ACHN (cell line): ENCODE measurements at regions not wholly inside any gene's neighbourhood (a gene's known extent, or its start where the extent isn't known, plus 50 kb on each side); places are given as distances from the start of the nearest gene placed in this dataset.
A peak's percentile ranks its signal among the peaks of the same experiment; 100 is the strongest.

Source experiments
- DNase-seq: peaks from one replicate; pipeline ENCODE4 v3.0.0-alpha.2; 2015
- in situ Hi-C: cut with HindIII; loops from 2 replicates; pipeline ENCODE4 v1.10.0; 2017; ENCODE audit warnings: low sequenced_read_pairs, low pct_ligation_motif_present, low pct_unique_long_range_greater_than_20kb

DNA sequence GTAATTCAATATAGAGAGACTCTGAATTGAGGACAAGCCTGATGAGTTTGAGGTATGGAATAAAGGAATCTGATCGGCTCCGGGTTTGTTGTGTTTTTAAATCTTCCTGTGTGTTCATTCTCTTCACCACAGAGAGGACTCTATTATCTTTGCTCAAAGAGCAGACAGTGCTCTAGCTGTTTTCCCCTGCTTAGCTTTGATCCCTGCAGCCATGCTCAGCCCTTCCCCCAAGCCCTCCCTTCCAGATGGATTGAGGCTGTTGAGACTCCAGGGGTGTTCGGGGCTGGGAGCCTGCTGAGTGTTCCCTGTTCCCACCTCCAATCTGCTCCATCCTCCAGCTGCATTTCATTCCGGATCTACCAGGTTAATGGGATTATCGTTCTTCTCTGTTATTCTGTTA is 74.2 kb upstream of the CXADR start:
- no peak for DNase-seq
- in situ Hi-C loops: no loop called here

GRCh38 chr21:17440969-17441368 is 71.9 kb upstream of the CXADR start:
- in situ Hi-C loops: no loop called here
- DNase-seq: no peak

GRCh38 chr21:17441370-17441769 is 71.5 kb upstream of the CXADR start:
- no peak for DNase-seq
- in situ Hi-C loops: no loop called here

DNA sequence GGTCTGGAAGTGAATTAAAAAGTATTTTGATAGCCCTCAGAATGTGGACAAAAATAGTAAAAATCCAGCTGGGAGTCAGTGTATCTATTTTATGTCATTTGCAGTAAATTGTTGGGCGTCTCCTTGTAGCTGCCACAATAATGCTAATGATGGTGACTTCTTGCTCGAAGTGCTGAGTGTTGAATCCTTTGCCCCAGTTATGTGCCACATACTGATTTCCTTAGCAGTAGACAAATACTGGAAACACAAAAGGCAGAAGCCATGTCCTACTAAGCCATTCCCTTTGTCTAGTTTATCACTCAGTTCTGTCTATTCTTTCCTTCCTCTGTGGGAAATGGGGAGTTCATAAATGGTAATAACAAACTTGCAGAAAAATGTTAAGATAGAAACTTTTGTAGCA is 70.7 kb upstream of the CXADR start:
- DNase-seq: no peak
- in situ Hi-C loops: no loop called here

DNA sequence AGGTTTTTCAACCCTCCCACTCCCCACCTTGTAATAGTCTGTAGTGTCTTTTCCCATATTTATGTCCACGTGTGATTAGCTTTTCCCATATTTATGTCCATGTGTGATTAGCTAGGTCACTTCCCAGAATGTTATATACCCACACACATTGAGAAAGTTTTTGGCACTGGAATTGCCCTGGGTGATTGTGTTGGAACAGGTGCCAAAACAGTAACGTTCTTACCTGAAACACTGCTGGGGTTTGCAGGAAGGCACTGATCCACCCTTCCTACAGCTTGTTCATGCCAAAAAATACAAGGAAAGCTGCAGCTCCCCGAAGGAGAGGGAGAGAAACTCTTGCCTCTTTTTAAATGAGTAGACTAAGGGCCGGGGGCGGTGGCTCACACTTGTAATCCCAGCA is 68.0 kb upstream of the CXADR start:
- in situ Hi-C loops: no loop called here
- no peak for DNase-seq

DNA sequence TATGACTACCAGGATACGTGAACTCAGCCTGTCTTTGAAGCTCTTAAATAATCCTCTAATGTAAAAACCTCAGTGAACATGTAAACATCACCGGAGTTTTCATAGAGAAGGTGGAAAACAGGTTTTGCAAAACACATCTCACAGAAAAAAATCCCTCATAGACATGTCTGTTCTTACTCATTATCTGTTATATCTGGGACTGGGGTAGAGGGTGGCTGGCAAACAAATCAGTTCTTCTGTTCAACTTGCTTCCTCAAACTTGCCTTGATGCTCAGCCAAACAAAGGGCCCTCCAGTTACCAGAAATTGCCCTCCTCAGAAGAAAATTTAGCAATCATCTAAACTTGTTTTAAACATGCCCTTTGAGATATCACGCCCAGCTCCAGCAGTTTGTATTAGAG is 66.1 kb upstream of the CXADR start:
- in situ Hi-C loops: no loop called here
- no peak for DNase-seq

DNA sequence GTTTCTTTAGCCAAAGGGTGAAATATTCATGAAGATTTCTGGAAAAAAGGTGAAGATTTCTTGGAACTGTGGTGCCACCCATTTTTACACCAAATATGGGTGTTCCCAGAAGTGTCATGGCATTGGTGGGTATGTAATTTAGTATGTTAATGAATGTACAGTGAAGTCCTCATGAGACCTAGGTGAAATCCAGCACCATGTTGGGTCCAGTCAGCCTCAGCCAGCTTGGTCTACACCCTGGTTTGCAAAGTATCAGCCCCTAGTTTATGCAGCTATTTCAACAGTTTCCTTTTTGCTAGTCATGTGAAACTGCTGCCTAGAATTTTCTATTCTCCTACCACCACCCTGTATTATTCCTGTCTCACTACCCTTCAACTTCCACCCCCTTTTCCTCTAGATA is 63.1 kb upstream of the CXADR start:
- no peak for DNase-seq
- in situ Hi-C loops: no loop called here

- no peak for DNase-seq
- in situ Hi-C loops: no loop called here
Measured at GRCh38 chr21:17451364-17451891, 61.4 kb upstream of the CXADR start.

DNA sequence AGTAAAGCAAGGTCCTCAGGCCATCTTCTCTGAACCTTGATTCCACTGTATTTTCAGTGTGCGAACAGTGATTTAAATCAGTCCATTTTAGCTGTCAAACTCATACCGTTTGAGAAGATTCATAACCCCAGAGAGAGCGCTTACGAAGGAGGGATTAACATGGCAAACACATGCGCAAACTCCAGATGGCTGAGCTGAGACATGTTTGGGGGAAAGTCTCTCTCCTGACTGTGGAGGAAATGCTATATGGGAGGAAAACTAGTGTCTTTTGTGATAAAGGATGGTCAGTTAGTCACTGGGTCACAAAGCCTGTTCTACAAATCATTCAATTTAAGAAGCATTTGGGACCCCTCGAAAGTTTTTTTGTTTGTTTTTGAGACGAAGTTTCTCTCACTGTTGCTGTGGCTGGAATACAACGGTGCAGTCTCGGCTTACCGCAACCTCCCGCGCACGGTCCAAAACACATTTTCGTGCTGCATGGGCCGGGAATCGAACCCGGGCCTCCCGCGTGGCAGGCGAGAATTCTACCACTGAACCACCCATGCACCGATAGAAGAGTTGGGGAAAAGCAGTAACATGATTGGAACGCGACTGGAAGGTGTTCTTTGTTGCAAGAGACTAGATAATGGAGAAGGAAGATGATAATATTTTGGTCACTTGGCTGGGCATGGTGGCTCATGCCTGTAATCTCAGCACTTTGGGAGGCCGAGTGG is 58.4 kb upstream of the CXADR start:
- in situ Hi-C loops: no loop called here

GRCh38 chr21:17455028-17455353 is 57.9 kb upstream of the CXADR start:
- in situ Hi-C loops: no loop called here

More for the DNA sequence above, 58.4 kb upstream of the CXADR start:
- peak; percentile 73 for DNase-seq

DNA sequence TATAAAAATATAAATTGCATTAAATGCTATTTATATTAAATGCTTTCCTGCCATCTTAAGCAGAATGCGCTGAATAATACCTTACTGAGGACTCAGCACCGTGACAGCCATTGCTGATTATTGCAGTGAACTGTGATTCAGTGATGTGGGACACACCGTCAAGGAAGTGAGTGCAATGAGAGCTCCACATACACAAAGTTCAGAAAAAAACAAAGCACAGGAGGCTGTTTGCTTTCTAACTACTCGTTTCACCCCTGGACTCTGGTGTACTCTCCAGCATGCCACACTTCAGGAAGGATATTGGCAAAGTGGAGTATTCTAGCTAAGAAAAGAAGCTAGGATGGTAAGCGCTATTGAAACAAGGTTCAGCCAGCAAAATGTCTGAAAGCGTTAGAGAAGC is 57.4 kb upstream of the CXADR start:
- DNase-seq: no peak
- in situ Hi-C loops: no loop called here

More at GRCh38 chr21:17455028-17455353, 57.9 kb upstream of the CXADR start:
- no peak for DNase-seq

- in situ Hi-C loops: no loop called here
- no peak for DNase-seq
Measured at GRCh38 chr21:17458279-17458678, 54.6 kb upstream of the CXADR start.

DNA sequence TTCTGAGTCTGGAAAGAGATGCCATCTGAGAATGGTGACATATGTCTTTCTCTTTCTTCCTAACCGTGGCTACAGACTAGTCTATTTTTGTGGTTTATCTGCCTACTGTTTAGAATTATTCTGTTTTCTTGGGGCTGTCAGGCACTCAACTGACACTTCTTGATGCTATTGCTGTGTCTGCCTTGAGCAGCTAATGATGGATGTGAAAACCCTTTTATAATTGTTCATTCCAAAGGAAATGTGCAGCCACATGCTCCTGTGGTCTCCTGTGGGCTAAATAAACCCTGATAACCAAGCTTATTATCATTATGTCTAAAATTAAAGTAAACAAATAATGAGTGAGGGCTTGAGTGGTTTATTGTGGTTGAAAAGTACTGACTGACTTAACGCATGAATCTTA is 52.7 kb upstream of the CXADR start:
- in situ Hi-C loops: no loop called here
- DNase-seq: no peak

GRCh38 chr21:17461014-17461413 is 51.8 kb upstream of the CXADR start:
- DNase-seq: no peak
- in situ Hi-C loops: no loop called here

GRCh38 chr21:17461582-17461981 is 51.3 kb upstream of the CXADR start:
- in situ Hi-C loops: no loop called here
- no peak for DNase-seq

- in situ Hi-C loops: no loop called here
- DNase-seq: peak; percentile 10
Measured at GRCh38 chr21:17462276-17462981, 50.4 kb upstream of the CXADR start.
